IMR-90 (cell line): ENCODE measurements at regions not wholly inside any gene's neighbourhood (a gene's known extent, or its start where the extent isn't known, plus 50 kb on each side); places are given as distances from the start of the nearest gene placed in this dataset.

ENCODE experiments used
- ATAC-seq: fragments of 200-7000 bp; cut with Tn5 transposase; 2 replicates; pipeline ENCODE4 v1.9.1; 2020; ENCODE audit warnings: low read depth, mild to moderate bottlenecking, moderate library complexity
- BruUV-seq: library from RNA; stranded (reverse); fragments of 400-500 nt; replicated peaks from 2 replicates; lab custom pipeline; 2021; lab: Mats Ljungman, UMichigan
- CTCF ChIA-PET: fragments of 300-600 bp; formaldehyde crosslinking; extraction: SDS; loops from one replicate; lab custom pipeline; 2021; ENCODE audit warnings: antibody characterized with exemption; lab: Yijun Ruan, JAX
- POLR2A ChIA-PET: fragments of 300-600 bp; sonication (Branson Sonifier 250); formaldehyde crosslinking; loops from one replicate; lab custom pipeline; 2022; ENCODE audit warnings: antibody characterized with exemption; ENCODE audit not compliant: unreplicated experiment; lab: Charles Lee
- DNase-seq: peaks from one replicate; pipeline ENCODE4 v3.0.0; 2013
- H2AFZ ChIP-seq: replicated peaks from 2 replicates; pipeline ENCODE3; 2013; ENCODE audit warnings: low read length, mild to moderate bottlenecking; ENCODE audit not compliant: poor library complexity
- H2AK5ac ChIP-seq: 2 replicates; pipeline ENCODE4 v1.6.1; 2013; ENCODE audit warnings: low read depth, low read length, inconsistent platforms
- H2AK9ac ChIP-seq: replicated peaks from 2 replicates; pipeline ENCODE3; 2013; ENCODE audit warnings: mild to moderate bottlenecking, low read depth, low read length, moderate library complexity; ENCODE audit not compliant: poor library complexity
- H2BK120ac ChIP-seq: 2 replicates; pipeline ENCODE4 v1.6.1; 2013; ENCODE audit warnings: low read depth, low read length, inconsistent platforms
- H2BK15ac ChIP-seq: 3 replicates; pipeline ENCODE4 v1.6.1; 2013; ENCODE audit warnings: low read depth, low read length, inconsistent platforms
- H2BK20ac ChIP-seq: 2 replicates; pipeline ENCODE4 v1.6.1; 2013; ENCODE audit warnings: low read depth, mild to moderate bottlenecking, inconsistent platforms, low read length, moderate library complexity
- H2BK5ac ChIP-seq: 2 replicates; pipeline ENCODE4 v1.6.1; 2013; ENCODE audit warnings: mild to moderate bottlenecking, low read depth, low read length, inconsistent platforms; ENCODE audit not compliant: poor library complexity, severe bottlenecking
- H3K14ac ChIP-seq: replicated peaks from 2 replicates; pipeline ENCODE4 v1.6.1; 2013; ENCODE audit warnings: low read depth, low read length, inconsistent platforms
- H3K18ac ChIP-seq: 2 replicates; pipeline ENCODE4 v1.6.1; 2013; ENCODE audit warnings: low read depth, low read length, control low read depth
- H3K23ac ChIP-seq: 2 replicates; pipeline ENCODE4 v1.6.1; 2013; ENCODE audit warnings: low read depth, low read length, inconsistent platforms
- H3K27ac ChIP-seq: 2 replicates; pipeline ENCODE4 v1.5.1; 2013; ENCODE audit warnings: mild to moderate bottlenecking, control low read depth, low read length; ENCODE audit not compliant: insufficient read depth
- H3K27me3 ChIP-seq: 2 replicates; pipeline ENCODE4 v1.6.1; 2013; ENCODE audit warnings: low read length; ENCODE audit not compliant: control insufficient read depth, insufficient read depth
- H3K36me3 ChIP-seq: 2 replicates; pipeline ENCODE4 v1.6.1; 2013; ENCODE audit warnings: low read length, mixed read lengths; ENCODE audit not compliant: control insufficient read depth, insufficient read depth
- H3K4ac ChIP-seq: 2 replicates; pipeline ENCODE4 v1.6.1; 2013; ENCODE audit warnings: low read depth, low read length, inconsistent platforms
- H3K4me1 ChIP-seq: 2 replicates; pipeline ENCODE4 v1.6.1; 2013; ENCODE audit warnings: low read length, mixed read lengths; ENCODE audit not compliant: control insufficient read depth, insufficient read depth
- H3K4me2 ChIP-seq: 2 replicates; pipeline ENCODE4 v1.6.1; 2013; ENCODE audit warnings: low read depth, mild to moderate bottlenecking, control low read depth, low read length, moderate library complexity
- H3K4me3 ChIP-seq: 2 replicates; pipeline ENCODE4 v1.5.1; 2013; ENCODE audit warnings: low read depth, mild to moderate bottlenecking, control low read depth, low read length, moderate library complexity; ENCODE audit not compliant: insufficient read depth
- H3K56ac ChIP-seq: 2 replicates; pipeline ENCODE4 v1.6.1; 2013; ENCODE audit warnings: low read length, inconsistent platforms; ENCODE audit not compliant: insufficient read depth; ENCODE audit errors: extremely low read depth
- H3K79me1 ChIP-seq, 2 experiments: 2 replicates each; pipeline ENCODE4 v1.6.1; 2013; ENCODE audit warnings: low read length in 2 of 2, inconsistent platforms in 1 of 2, low read depth in 1 of 2
- H3K9ac ChIP-seq: 2 replicates; pipeline ENCODE4 v1.6.1; 2013; ENCODE audit warnings: low read depth, low read length, control low read depth
- H3K9me1 ChIP-seq: 2 replicates; pipeline ENCODE4 v1.6.1; 2013; ENCODE audit warnings: low read length, inconsistent platforms; ENCODE audit not compliant: insufficient read depth
- H3K9me3 ChIP-seq: 2 replicates; pipeline ENCODE4 v1.6.1; 2013; ENCODE audit warnings: low read length; ENCODE audit not compliant: control insufficient read depth, insufficient read depth
- H4K20me1 ChIP-seq: 2 replicates; pipeline ENCODE4 v1.6.1; 2013; ENCODE audit warnings: low read length, inconsistent platforms; ENCODE audit not compliant: insufficient read depth
- H4K5ac ChIP-seq: 2 replicates; pipeline ENCODE4 v1.6.1; 2013; ENCODE audit warnings: mild to moderate bottlenecking, low read depth, low read length, control low read depth
- H4K8ac ChIP-seq, 2 experiments: 2 replicates each; pipeline ENCODE4 v1.6.1; 2013; ENCODE audit warnings: low read depth in 2 of 2, low read length in 2 of 2, control low read depth in 1 of 2, inconsistent platforms in 1 of 2
- H4K91ac ChIP-seq: 2 replicates; pipeline ENCODE4 v1.6.1; 2013; ENCODE audit warnings: low read depth, low read length, inconsistent platforms; ENCODE audit not compliant: insufficient read depth
- CEBPB ChIP-seq: IDR thresholded peaks from 2 replicates; pipeline ENCODE4 v1.6.1; 2012; ENCODE audit warnings: low read depth, low read length, improper control_type of control experiment
- MAFK ChIP-seq: IDR thresholded peaks from 2 replicates; pipeline ENCODE4 v1.6.1; 2012; ENCODE audit warnings: low read depth, low read length, improper control_type of control experiment
- POLR2A ChIP-seq: IDR thresholded peaks from 2 replicates; pipeline ENCODE4 v1.6.1; 2012; ENCODE audit warnings: mild to moderate bottlenecking, low read depth, low read length
- RCOR1 ChIP-seq: IDR thresholded peaks from 2 replicates; pipeline ENCODE4 v1.6.1; 2012; ENCODE audit warnings: mild to moderate bottlenecking, low read length, improper control_type of control experiment; ENCODE audit not compliant: insufficient replicate concordance
- RFX5 ChIP-seq: IDR thresholded peaks from 2 replicates; pipeline ENCODE4 v1.8.0; 2012; ENCODE audit warnings: low read depth, mild to moderate bottlenecking, low read length, moderate library complexity
- dilution Hi-C: fragments of 300-500 bp; cut with HindIII; formaldehyde crosslinking; loops from one replicate; pipeline ENCODE4 v1.14.3; 2018; ENCODE audit warnings: low sequenced_read_pairs; ENCODE audit not compliant: unreplicated experiment
- in situ Hi-C: fragments of 300-500 bp; cut with MboI; formaldehyde crosslinking; loops from 3 replicates; pipeline ENCODE4 v1.14.3; 2019; ENCODE audit warnings: low sequenced_read_pairs, inconsistent platforms, mixed read lengths
- intact Hi-C: fragments of 100-400 bp; cut with micrococcal nuclease; formaldehyde crosslinking; loops from 2 replicates; pipeline ENCODE4 v1.10.0; 2022

GRCh38 chr1:219419860-219420259 lies 193.0 kb downstream of the ZC3H11B start:
- DNase-seq = no peak
- no peak for ATAC-seq
- H3K4me2 ChIP-seq = no peak overlapping the region
- H3K4me3 ChIP-seq = no peak overlapping the region
- dilution Hi-C loops (no loop called here), intact Hi-C loops (loop anchor here (10.0 kb wide), 3 partner anchors 215 to 1085 kb away; no protein-coding TSS in a partner anchor), in situ Hi-C loops (no loop called here)
- H2BK20ac ChIP-seq = no peak overlapping the region
- H4K5ac ChIP-seq = no peak overlapping the region
- H3K14ac ChIP-seq = no peak overlapping the region
- H3K9ac ChIP-seq = no peak overlapping the region
- no peak overlapping the region for H3K23ac ChIP-seq
- H4K8ac ChIP-seq = no peak overlapping the region
- TF ChIP-seq CEBPB = no peak
- no peak for TF ChIP-seq RFX5
- no peak for TF ChIP-seq RCOR1
- TF ChIP-seq POLR2A = no peak
- TF ChIP-seq MAFK = no peak
- H2BK5ac ChIP-seq = no peak overlapping the region
- no peak overlapping the region for H3K56ac ChIP-seq
- no peak overlapping the region for H2BK15ac ChIP-seq
- no peaks in the 10 kb centered on the region for H3K79me1 ChIP-seq
- no peak overlapping the region for H2BK120ac ChIP-seq
- ChIA-PET POLR2A (no interaction called here), CTCF (no interaction called here)
- no peaks in the 10 kb centered on the region for H3K36me3 ChIP-seq
- H3K9me3 ChIP-seq = no peaks in the 10 kb centered on the region
- no peaks in the 10 kb centered on the region for H4K20me1 ChIP-seq
- no peak overlapping the region for H3K27ac ChIP-seq
- H3K18ac ChIP-seq = no peak overlapping the region
- H2AK5ac ChIP-seq = no peak overlapping the region
- BruUV-seq = no TSS peak
- no peak overlapping the region for H2AK9ac ChIP-seq
- H3K4ac ChIP-seq = no peak overlapping the region
- H3K9me1 ChIP-seq = no peaks in the 10 kb centered on the region; the same call in 1 of the 2 replicates
- no peak overlapping the region for H4K91ac ChIP-seq
- peaks cover 2% of the 10 kb centered on the region; the same call in 1 of the 2 replicates for H3K4me1 ChIP-seq
- H3K27me3 ChIP-seq = no peaks in the 10 kb centered on the region
- no peak overlapping the region for H2AFZ ChIP-seq
